OCI-LY7 (cell line): ENCODE measurements at regions not wholly inside any gene's neighbourhood (a gene's known extent, or its start where the extent isn't known, plus 50 kb on each side); places are given as distances from the start of the nearest gene placed in this dataset.

ENCODE experiments used
- CTCF ChIP-seq: fragments of 200-600 bp; sonication (generic); conservative IDR thresholded peaks from 2 replicates; pipeline ENCODE4 v1.5.1; 2014; ENCODE audit warnings: mild to moderate bottlenecking, antibody characterized with exemption, low read length, moderate library complexity, mixed read lengths
- EZH2phosphoT487 ChIP-seq: fragments of 200-600 bp; sonication (generic); IDR thresholded peaks from 2 replicates; pipeline ENCODE4 v1.6.1; 2018; ENCODE audit warnings: low read depth, borderline replicate concordance, mild to moderate bottlenecking, mixed run types, antibody characterized with exemption, low read length, moderate library complexity, mixed read lengths

GRCh38 chr4:72709475-72709874, 140.5 kb upstream of the ADAMTS3 start:
- TF ChIP-seq CTCF (no peak), EZH2phosphoT487 (no peak)
